ENCODE measurements at regions not wholly inside any gene's neighbourhood (a gene's known extent, or its start where the extent isn't known, plus 50 kb on each side); places are given as distances from the start of the nearest gene placed in this dataset.
"Not testable (repeated sequence)": the region's sequence is repeated elsewhere in the genome, so short reads cannot be mapped to it uniquely, and the experiment has no call there.

DNA sequence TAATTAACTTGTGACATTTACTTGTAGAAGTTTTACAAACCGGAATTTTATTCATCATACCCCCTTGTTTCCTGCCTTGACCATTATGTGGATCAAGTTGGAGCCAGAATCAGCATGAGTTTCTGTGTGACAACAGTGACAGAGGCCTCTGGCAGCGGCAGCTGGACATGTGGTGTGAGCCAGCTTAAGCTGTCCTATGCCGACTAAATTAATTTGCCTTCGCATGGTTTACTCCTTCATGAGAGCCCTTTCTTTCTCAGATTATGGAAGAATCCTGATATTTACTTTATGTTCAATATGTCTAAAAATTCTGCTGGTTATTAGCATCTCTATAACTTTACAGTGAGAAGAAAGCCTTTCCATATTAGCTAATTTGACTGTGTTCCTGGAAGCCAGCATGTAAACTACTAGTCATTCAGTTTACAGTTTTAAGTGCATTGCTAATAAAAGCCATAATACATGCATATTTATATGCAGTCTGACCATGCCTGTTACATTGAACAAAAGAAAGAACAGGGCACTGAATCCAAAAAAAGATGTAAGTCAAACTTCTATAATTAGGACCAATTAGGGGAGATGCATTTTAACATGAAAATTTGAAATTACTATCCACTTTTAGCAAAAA, 495.8 kb upstream of the ACVR2A start:
- DNase-seq, result no peak

DNA sequence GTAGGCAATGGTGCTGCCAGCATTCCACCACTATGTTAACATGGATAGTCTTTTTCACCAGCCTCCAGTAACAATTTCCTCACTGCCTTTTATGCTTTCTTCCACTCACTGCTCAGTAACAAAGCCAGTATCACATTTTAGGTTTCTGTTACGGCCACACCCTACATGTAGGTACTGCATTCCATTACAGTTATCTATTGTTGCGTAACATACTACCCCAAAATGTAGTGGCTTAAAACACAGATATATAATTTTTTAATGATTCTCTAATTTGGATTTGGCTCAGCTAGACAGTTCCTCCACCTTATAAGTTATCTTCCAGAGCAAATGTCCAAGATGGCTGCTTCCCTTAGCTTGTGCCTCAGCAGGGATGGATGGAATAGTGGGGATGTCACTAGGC, 498.7 kb upstream of the ACVR2A start:
- DNase-seq, result no peak

DNA sequence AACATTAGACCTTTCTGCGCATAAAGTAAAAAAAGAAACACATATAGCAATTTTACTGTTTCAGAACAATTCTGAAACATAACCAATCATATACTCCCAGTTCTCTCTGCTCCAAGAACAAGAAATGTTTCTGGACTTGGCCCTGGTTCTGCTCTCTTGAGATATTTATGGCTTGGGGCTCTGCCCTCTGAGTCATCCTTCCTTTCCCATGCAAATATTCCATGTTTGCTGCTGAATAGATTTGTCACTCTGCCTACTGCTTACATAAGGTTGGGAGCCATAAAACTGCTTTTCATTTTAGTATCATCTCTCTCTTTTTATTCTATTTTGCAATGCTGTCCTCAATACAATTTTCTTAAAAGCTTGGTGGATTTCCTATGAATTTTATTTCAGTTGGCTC, 499.6 kb upstream of the ACVR2A start:
- no peak for DNase-seq

DNA sequence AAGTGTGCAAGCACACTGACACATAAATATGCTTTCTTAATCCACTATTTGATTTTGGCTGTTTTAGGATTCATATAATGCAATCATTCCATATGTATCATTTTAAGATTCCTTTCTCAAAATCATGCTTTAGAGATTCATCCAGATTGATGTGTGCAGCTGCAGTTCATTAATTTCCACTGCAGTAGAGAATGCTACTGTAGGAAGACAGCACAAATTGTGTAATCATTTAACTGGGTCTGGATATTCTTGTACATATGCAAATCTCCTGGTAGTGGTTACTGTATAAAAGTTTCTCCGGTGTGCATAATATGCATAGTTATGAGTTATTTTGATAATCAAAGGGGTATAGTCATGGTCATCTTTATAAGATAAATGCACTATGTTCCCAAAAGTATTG, 502.5 kb upstream of the ACVR2A start:
- no peak for DNase-seq

DNA sequence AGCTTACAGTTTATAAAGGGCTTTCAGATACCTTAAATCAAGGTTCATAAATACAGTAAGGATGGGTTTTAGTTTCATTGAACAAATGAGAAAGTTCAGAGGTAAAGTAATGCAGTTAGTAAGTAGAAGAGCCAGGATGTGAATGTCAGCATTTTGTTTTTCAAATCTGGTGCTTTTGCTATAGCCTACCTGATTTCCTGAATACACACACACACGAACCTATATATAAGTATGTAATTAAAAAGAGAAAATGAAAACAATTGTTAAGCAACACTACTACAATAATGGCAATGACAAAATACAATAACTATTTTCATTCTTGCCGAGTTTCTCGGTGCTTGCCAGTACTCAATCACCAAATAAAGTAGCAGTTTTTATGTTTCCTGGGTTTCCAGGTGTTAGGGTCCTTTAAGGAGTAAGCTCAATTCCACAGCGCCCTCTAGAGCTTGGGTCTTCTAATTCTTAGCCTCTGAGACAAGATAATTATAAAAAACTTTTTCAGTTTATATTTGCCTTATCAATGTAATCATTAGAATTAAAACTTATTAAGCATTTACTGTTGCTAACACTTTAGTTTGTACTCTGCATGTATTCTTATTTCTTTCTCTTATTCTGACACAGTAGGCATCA, 512.9 kb upstream of the ACVR2A start:
- DNase-seq, result peak; percentile 21

DNA sequence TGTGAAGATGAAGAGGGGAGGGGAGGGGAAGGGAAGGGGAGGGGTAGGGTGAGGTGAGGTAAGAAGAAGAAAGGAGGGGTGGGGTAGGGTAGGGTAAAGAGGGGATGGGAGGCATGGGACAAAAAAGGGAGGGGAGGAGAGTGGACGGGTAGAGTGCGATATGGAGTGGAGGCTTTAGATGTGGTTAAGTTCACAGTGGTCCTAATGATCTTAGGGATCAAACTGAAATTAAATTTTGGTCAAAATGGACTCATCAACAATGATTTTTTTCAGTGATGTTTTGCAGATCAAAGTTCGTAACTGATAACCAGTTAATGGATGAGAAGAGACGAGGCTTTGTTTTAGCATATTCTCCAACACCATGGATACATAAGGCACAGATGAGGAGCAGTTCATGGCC, 513.9 kb upstream of the ACVR2A start:
- DNase-seq, result no peak

DNA sequence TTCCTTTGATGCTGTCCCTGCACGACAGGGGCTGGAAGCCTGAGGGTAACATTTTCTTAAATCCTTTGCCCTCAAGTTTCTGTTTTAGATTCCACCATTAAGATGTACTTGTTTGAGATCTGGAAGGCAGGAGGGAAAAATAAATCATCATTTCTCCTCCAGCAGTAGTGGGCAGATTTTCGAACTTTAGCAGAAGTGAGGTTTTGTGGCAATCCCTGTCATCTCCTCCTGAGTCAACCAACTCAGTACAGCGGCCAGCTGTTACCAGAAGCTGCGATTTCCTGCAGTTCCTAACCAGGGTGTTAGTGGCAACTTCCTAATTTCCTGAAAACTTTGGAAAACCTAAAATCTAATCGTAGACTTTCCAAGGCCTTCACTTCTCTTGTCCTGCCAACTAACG, 517.2 kb upstream of the ACVR2A start:
- no peak for DNase-seq

DNA sequence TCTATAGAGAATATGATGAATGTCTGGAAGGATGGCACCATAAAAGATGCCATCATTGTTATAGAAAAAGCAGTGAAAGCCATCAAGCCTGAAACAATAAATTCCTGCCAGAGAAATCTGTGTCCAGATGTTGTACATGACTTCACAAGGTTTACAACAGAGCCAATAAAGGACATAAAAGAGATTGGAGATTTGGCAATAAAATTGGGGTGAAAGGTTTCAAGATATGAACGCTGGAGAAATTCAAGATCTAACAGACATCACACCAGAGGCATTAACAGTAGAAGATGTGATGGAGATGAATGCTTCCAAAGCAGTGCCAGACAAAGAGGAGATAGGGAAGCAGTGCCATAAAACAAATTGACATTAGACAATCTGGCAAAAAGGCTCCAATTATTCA, 518.8 kb upstream of the ACVR2A start:
- no peak for DNase-seq

DNA sequence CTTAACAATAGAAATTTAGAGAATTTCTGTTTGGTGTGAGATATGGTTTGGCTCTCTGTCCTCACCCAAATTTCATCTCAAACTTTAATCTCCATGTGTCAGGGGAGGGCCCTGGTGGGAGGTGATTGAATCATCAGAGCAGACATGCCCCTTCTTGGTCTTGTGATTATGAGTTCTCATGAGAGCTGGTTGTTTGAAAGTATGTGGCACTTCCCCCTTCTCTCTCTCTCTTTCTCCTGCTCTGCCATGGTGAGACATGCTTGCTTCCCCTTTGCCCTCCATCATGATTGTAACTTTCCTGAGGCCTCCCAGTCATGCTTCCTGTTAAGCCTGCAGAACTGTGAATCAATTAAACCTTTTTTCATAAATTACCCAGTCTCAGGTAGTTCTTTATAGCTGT, 524.7 kb upstream of the ACVR2A start:
- DNase-seq, result no peak

DNA sequence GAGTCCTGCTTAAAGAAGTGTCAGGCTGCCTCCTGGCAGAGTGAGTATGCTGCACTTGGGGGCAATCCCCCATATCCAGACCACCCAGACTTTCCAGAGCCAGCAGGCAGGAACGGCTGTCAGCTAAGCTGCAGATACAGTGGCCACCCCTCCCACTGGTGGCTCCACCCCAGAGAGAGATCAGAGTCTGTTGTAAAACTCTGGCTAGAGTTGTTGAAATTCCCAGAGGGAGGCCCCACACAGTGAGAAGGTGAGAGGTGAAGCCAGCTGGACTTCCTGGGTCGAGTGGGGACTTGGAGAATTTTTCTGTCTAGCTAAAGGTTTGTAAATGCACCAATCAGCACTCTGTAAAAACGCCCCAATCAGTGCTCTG, 533.8 kb upstream of the ACVR2A start:
- DNase-seq, result no peak

DNA sequence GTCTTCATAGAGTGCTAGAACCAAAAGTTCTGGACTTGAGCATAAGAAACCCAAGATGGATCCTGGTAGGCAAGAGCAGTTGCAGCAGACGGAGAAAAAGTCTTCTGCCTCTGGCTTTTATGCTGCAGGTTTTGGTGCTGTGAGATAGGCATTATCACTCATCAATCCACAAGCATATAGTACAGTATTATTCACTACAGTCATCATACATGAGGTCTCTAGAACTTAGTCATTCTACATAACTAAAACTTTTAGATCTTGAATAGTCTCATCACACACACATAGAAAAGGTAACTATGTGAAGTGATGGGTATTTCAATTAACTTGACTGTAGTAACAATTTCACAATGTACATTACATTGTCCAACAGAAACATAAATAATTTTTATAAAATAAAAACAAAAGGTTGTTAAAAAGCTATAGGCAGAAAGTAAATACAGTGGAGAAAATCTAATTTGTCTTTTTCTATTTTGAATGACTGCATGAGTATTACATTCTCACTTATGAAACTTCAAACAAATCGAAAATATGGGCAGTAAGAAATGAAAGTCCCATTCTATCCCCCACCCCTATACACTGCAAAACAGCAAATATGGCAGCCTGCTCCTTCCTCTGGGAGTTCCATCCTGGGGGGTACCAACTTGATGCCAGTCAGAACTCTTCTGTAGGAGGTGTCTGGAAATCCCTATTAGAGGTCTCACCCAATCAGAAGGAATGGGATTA, 534.3 kb upstream of the ACVR2A start:
- DNase-seq, result no peak

DNA sequence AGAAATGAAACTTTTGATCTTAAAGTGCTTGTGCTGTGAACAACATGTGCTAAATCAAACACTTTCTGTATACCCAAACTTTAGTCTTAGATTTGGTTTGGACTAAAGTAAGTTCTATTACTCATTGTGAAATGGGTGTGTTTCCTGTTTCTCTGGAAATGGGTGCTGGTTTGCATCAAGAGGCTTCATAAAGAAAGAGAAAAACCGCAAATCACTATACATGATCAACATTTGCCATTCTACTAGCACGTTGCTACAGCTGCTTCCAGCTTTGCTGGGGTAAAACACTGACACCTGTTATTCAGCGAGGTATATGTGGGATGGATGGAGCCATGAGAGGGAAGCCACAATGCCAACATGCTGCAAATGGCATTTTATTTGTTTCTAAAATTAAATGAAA, 547.0 kb upstream of the ACVR2A start:
- DNase-seq, result no peak

DNA sequence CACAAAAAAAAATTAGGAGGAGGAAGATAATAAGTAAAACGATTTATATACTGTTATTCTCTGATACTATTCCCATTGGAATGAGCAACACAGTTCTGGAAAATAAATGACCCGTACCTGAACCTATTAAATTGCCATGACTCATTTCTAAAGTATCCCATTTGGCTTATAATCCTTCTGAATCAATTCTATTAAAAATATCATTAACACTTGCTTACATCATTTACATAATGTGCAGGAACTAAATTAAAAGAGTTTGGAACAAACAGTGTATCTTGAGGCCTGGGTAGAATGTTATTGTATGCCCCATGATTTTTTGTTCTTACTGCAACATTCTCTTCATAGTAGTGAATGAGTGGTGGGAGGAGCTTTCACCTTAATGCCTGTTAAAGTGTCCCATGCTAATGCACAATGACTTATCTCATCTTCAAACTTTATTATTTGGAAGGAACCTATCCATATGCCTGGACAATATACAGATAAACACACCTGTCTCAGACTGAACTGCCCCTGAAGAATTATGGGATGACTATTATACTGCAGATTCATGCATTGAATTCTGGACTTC, 549.9 kb upstream of the ACVR2A start:
- DNase-seq, result no peak

DNA sequence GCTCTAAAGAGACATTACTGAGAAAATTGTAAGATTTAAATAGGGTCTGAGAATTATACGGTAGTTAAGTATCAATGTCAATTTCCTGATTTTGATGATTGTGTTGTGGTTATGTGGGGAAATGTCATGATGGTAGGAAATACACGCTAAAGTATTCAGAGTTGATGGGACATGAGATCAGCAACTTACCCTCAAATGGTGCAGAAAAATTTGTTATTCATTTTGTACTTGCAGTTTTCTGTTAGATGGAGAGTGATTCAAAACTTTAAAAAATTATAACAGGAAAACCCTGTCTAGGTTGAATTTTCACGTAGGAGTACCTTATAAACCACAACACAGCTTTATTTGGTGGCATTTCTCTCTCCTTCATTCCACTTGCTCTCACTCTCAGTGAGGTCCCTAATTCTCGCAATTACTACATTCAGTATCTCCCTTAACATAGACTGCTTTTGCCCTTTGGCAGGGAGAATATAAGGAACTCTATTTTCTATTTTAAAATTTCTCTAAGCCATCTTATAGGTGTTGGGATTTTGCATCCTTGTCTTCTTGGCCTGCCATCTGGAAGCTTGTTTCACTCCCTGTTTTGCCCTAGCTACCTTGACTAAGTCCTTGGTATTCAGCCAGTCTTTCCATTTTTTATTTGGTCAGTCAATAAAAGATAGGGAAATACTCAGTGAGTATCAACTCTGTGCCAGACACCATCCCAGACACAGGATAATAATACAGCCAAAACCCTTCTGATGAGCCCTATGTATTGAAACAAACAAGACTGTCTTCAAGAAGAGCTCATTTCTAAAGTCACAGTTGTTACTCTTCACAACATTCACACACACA, 550.6 kb upstream of the ACVR2A start:
- no peak for DNase-seq

DNA sequence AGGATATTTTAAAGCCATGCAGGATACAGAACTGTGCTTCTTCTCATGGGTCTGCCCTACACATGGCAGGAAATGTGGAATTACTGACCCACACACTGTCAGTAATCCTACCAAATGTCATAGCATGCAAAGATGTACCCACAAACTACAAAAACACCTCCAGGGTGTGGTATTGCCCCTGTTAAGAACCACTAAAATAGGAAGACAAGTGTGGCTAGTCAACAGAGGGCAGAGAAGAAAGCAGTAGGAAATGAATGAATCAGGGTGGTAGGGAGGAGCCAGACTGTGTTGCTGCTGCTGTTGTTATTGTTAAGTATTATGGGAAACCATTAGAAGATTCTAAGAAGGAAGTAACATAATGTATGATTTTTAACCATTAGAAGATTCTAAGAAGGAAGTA, 556.7 kb upstream of the ACVR2A start:
- DNase-seq, result peak; percentile 5

DNA sequence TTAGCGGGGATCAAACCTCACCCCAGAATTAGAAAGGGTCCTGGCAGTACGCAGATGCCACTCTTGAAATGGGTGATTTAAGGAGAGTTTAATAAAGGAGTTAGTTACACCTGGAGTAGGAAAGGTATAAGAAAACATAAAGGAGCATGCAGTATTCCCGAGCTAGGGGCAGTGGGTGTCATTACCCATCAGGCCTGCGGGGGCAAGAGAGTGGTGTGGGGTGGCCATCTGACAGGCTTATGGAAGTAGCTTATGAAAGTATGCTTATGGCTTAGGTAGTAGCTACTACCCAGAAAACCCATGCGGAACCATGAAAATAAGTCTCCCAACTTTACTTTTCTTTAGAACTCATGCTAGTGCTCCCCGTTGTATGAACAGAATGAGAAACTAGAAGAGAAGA, 568.9 kb upstream of the ACVR2A start:
- DNase-seq, result no peak

DNA sequence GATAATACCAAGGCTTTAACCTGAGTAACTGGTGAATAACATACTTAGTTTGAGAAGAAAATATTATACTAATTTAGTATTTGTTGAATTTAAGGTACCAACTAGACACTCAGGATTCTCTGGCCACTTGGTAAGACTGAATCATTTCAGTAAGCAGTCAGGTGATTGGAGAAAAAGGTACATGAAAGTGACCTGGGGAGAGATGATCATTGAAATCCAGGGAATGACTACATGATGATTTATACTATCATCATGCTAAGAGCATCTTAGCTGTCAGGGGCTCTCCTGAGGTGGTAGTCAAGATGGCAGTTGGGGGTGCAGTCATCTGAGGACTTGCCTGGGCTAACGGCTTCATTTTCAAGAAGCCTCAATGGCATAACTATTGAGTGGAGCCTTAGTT, 571.2 kb upstream of the ACVR2A start:
- DNase-seq, result no peak

DNA sequence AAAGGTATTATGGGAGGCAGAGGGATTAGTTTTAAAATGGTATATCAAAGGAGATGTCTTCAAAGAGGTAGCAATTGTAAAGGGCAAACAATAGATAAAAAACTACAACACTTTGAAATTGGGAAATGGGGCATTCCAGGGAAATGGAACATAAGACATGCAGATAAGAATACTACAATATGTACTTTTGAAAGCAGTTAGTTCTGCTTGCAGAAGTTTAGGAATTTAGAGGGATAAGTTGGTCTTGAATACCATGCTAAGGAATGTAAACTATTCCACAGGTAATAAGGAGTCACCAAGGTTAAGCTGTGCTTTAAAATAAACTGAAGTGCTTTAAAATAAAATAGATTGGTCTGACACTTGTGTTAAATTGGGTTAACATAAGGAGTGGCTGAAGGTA, 571.7 kb upstream of the ACVR2A start:
- no peak for DNase-seq

DNA sequence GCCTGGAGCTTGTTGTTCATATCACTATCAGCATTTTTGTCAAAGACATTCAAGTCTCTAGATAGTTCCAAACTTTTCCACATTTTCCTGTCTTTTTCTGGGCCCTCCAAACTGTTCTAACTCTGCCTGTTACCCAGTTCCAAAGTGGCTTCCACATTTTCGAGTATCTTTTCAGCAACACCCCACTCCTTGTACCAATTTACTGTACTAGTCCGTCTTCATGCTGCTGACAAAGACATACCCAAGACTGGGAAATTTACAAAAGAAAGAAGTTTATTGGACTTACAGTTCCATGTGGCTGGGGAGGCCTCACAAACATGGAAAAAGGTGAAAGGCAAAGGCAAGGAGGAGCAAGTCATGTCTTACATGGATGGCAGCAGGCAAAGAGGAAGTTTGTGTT, 575.2 kb upstream of the ACVR2A start:
- DNase-seq, result not testable (repeated sequence)

DNA sequence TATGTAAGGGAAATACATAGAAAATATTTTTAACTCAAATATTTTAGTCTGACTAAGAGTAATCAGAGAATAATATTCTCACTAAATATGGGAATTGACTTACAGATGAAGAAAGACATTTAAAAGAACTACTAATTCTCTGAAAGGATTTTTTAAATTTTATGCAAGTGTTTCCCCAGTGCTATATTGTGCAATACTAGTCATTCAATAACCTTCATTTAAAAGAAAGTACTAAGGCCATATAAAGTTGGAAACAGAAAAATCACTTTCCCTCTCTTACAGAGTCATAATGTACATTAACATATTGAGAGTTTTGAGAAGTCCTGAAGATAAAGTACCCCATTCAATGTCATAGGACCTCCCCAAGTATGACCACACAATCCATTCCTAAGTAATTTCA, 584.6 kb upstream of the ACVR2A start:
- no peak for DNase-seq

DNA sequence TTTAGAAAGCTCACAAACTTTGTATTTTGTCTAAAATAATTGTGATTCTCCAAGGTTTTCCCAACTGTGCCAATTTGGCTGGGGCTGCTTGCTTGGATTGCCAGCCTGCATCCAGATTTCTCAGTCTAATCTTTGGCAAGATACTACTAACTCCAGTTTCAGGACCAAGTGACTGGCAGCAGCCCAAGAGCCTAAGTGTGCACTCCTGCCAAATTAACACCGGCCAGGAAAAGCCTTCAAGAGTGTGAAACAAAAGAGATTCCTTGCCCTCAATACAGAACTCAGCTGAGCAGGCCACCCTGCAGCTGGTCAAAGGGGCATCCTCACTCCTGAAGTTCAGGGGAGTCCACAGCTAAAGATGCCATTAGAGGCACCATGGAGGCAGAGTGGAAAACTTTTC, 589.0 kb upstream of the ACVR2A start:
- no peak for DNase-seq

DNA sequence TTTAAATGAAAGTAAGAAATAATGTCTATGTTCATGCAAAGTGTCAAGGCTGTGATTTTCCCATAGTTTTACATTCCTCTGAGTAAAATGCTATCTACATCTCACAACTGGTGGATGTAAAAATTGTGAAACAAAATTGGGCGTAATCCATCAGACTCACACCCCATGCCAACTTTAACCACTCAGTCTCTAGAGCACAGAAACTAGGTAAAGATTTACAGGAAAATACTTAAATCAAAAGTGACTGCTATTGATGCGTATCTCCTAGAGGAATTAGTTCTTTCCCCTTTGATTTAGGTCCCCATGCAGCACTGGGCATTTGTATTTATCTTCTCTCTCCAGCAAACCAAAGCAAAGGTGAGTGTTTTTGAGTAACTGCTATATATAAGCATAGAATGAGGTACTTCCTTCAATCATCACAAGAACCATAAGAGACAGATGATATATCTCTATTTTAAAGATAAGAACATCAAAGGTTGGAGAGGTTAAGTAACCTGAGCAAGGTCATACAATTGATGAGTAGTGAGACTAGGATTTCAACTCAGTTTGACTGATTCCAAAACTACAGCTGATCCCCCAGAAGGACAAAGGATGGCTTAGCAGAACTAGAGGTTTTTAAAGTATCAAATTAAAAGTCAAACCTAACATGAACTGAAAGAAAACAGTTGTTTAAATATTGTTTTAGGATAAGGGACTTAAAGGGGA, 594.0 kb upstream of the ACVR2A start:
- no peak for DNase-seq

DNA sequence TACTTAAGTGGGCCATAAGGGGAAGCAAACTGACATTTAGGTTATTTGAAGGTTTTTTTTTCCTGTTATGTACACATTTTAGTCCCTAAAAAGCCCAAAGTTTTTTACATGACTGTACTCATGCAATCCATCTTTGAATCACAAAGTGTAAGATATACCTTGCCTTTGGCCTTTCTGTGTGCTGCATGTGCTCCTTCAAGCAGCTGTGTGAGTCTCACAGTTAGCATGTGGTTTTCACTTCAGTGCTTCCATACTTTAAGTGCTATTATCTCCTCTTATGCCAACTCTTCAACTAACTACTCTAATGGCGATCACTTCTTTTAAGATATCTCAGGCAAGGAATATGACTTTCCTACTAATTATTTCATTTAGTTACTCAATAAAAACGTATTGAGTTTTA, 597.1 kb upstream of the ACVR2A start:
- DNase-seq, result no peak

Measured in activated gamma-delta T cell treated with Interleukin-2 at 50 U/mL for 16 hours (primary cell).